Progenitor cell of endocrine pancreas (in vitro differentiated cells): ENCODE measurements at regions not wholly inside any gene's neighbourhood (a gene's known extent, or its start where the extent isn't known, plus 50 kb on each side); places are given as distances from the start of the nearest gene placed in this dataset.

Experiments
- DNase-seq: peaks from one replicate; pipeline ENCODE4 v3.0.0; 2021; ENCODE audit warnings: low spot score; ENCODE audit not compliant: unreplicated experiment
- H3K27ac Mint-ChIP-seq: 2 replicates; pipeline ENCODE4 v1.8.0; 2021; ENCODE audit warnings: mild to moderate bottlenecking, moderate library complexity, mixed read lengths
- H3K27me3 Mint-ChIP-seq: 2 replicates; pipeline ENCODE4 v1.8.0; 2021; ENCODE audit warnings: mixed read lengths
- H3K36me3 Mint-ChIP-seq: 2 replicates; pipeline ENCODE4 v1.8.0; 2022; ENCODE audit warnings: mixed read lengths; ENCODE audit not compliant: insufficient read depth
- H3K4me1 Mint-ChIP-seq: 2 replicates; pipeline ENCODE4 v1.8.0; 2021; ENCODE audit warnings: low read depth, mixed read lengths
- H3K4me3 Mint-ChIP-seq: 2 replicates; pipeline ENCODE4 v1.8.0; 2021; ENCODE audit warnings: low read depth, mild to moderate bottlenecking, moderate library complexity, mixed read lengths
- H3K9me3 Mint-ChIP-seq: 2 replicates; pipeline ENCODE4 v1.8.0; 2021; ENCODE audit warnings: low read depth, mixed read lengths
- CTCF ChIP-seq: fragments of 200-600 bp; sonication (generic); IDR thresholded peaks from one replicate; pipeline ENCODE4 v1.5.0; 2021; ENCODE audit warnings: antibody characterized with exemption, mild to moderate bottlenecking; ENCODE audit not compliant: unreplicated experiment

- TF ChIP-seq CTCF: peak; percentile 11
- Mint-ChIP-seq H3K4me1 (no peaks in the 10 kb centered on the region), H3K27ac (no peak overlapping the region), H3K36me3 (no peaks in the 10 kb centered on the region), H3K9me3 (no peaks in the 10 kb centered on the region), H3K4me3 (no peak overlapping the region), H3K27me3 (no peaks in the 10 kb centered on the region)
- DNase-seq: no peak
Observed at GRCh38 chr9:11092974-11093373, 480.2 kb upstream of the PTPRD start.

- no peaks in the 10 kb centered on the region for H3K36me3 Mint-ChIP-seq
- H3K9me3 Mint-ChIP-seq: peaks cover 3% of the 10 kb centered on the region
- no peak overlapping the region for H3K27ac Mint-ChIP-seq
- no peak for DNase-seq
- H3K4me3 Mint-ChIP-seq: no peak overlapping the region
- no peaks in the 10 kb centered on the region for H3K4me1 Mint-ChIP-seq
- no peaks in the 10 kb centered on the region for H3K27me3 Mint-ChIP-seq
- TF ChIP-seq CTCF: no peak
Observed at GRCh38 chr9:11097020-11097419, 484.2 kb upstream of the PTPRD start.

- H3K4me1 Mint-ChIP-seq: no peaks in the 10 kb centered on the region
- no peak for TF ChIP-seq CTCF
- no peak for DNase-seq
- no peak overlapping the region for H3K4me3 Mint-ChIP-seq
- no peaks in the 10 kb centered on the region for H3K36me3 Mint-ChIP-seq
- H3K27me3 Mint-ChIP-seq: no peaks in the 10 kb centered on the region
- peaks cover 3% of the 10 kb centered on the region for H3K9me3 Mint-ChIP-seq
- H3K27ac Mint-ChIP-seq: no peak overlapping the region
Observed at GRCh38 chr9:11103525-11103924, 490.7 kb upstream of the PTPRD start.

- Mint-ChIP-seq H3K4me3 (no peak overlapping the region), H3K36me3 (no peaks in the 10 kb centered on the region)
Observed at GRCh38 chr9:11107196-11107595, 494.4 kb upstream of the PTPRD start.

GRCh38 chr9:11128156-11128555 lies 515.4 kb upstream of the PTPRD start:
- Mint-ChIP-seq H3K27ac (no peak overlapping the region), H3K4me3 (no peak overlapping the region), H3K9me3 (peaks cover 3% of the 10 kb centered on the region), H3K36me3 (no peaks in the 10 kb centered on the region), H3K4me1 (no peaks in the 10 kb centered on the region), H3K27me3 (no peaks in the 10 kb centered on the region)
- no peak for DNase-seq
- no peak for TF ChIP-seq CTCF

More at GRCh38 chr9:11107196-11107595, 494.4 kb upstream of the PTPRD start:
- H3K27me3 Mint-ChIP-seq: no peaks in the 10 kb centered on the region
- no peak for DNase-seq
- no peak for TF ChIP-seq CTCF
- H3K4me1 Mint-ChIP-seq: no peaks in the 10 kb centered on the region
- no peak overlapping the region for H3K27ac Mint-ChIP-seq
- peaks cover 6% of the 10 kb centered on the region for H3K9me3 Mint-ChIP-seq

GRCh38 chr9:11135851-11136250 lies 523.0 kb upstream of the PTPRD start:
- no peaks in the 10 kb centered on the region for H3K36me3 Mint-ChIP-seq
- no peak overlapping the region for H3K4me3 Mint-ChIP-seq
- no peaks in the 10 kb centered on the region for H3K27me3 Mint-ChIP-seq
- no peak overlapping the region for H3K27ac Mint-ChIP-seq
- DNase-seq: no peak
- TF ChIP-seq CTCF: no peak
- H3K9me3 Mint-ChIP-seq: no peaks in the 10 kb centered on the region
- peaks cover 8% of the 10 kb centered on the region for H3K4me1 Mint-ChIP-seq
